ENCODE measurements at regions not wholly inside any gene's neighbourhood (a gene's known extent, or its start where the extent isn't known, plus 50 kb on each side); places are given as distances from the start of the nearest gene placed in this dataset.

- TF ChIP-seq CTCF (IDR thresholded peaks at IDR 0.05): no peak
- Mint-ChIP-seq H3K4me3 (no peak overlapping the region), H3K27ac (no peak overlapping the region), H3K27me3 (ENCODE audit: low read depth in 2 of 2) (no peaks in the 10 kb centered on the region), H3K4me1 (no peaks in the 10 kb centered on the region), H3K9me3 (peaks cover 0 to 3% of the 10 kb centered on the region in 2 donors), H3K36me3 (no peaks in the 10 kb centered on the region)
- Histone ChIP-seq H3K4me1 (ENCODE audit: control insufficient read depth, insufficient read depth, low read length) (no peaks in the 10 kb centered on the region), H3K27me3 (ENCODE audit: control insufficient read depth, insufficient read depth, low read length) (no peaks in the 10 kb centered on the region), H3K27ac (ENCODE audit: low read length) (no peak overlapping the region), H3K9me3 (ENCODE audit: control insufficient read depth, insufficient read depth, low read length) (peaks cover 16% of the 10 kb centered on the region), H3K36me3 (ENCODE audit: control insufficient read depth, insufficient read depth, low read length) (no peaks in the 10 kb centered on the region), H3K4me3 (ENCODE audit: low read length) (no peak overlapping the region)
- 81% methylated on average over 5 of the region's 5 CpGs for WGBS (ENCODE audit: insufficient coverage)
- no peak for DNase-seq
- intact Hi-C loops (cut with micrococcal nuclease): no loop called here
- no peak for ATAC-seq
Observed at GRCh38 chr4:136328131-136328530, 1204.2 kb downstream of the PCDH18 start.

GRCh38 chr4:136320465-136320813 is 1211.9 kb downstream of the PCDH18 start:
- Mint-ChIP-seq H3K4me3 (no peak overlapping the region), H3K4me1 (no peaks in the 10 kb centered on the region), H3K9me3 (peaks cover 5 to 11% of the 10 kb centered on the region in 2 donors), H3K27ac (no peak overlapping the region), H3K36me3 (no peaks in the 10 kb centered on the region), H3K27me3 (ENCODE audit: low read depth in 2 of 2) (no peaks in the 10 kb centered on the region)
- no peaks in the 10 kb centered on the region for H3K9me3 ChIP-seq (ENCODE audit: control insufficient read depth, insufficient read depth, low read length)
- no peak for TF ChIP-seq CTCF (IDR thresholded peaks at IDR 0.05)
- ATAC-seq (no peak), DNase-seq (no peak)
- no peaks in the 10 kb centered on the region for H3K4me1 ChIP-seq (ENCODE audit: control insufficient read depth, insufficient read depth, low read length)
- no peak overlapping the region for H3K4me3 ChIP-seq (ENCODE audit: low read length)
- 88% methylated on average over 1 of the region's 1 CpG for WGBS (ENCODE audit: insufficient coverage)
- no peak overlapping the region for H3K27ac ChIP-seq (ENCODE audit: low read length)
- intact Hi-C loops (cut with micrococcal nuclease): no loop called here
- H3K36me3 ChIP-seq (ENCODE audit: control insufficient read depth, insufficient read depth, low read length): no peaks in the 10 kb centered on the region
- no peaks in the 10 kb centered on the region for H3K27me3 ChIP-seq (ENCODE audit: control insufficient read depth, insufficient read depth, low read length)

GRCh38 chr4:136319789-136320464 is 1212.4 kb downstream of the PCDH18 start:
- WGBS (ENCODE audit: insufficient coverage): 91% methylated on average over 3 of the region's 4 CpGs
- Histone ChIP-seq H3K27ac (ENCODE audit: low read length) (no peak overlapping the region), H3K27me3 (ENCODE audit: control insufficient read depth, insufficient read depth, low read length) (no peaks in the 10 kb centered on the region), H3K4me3 (ENCODE audit: low read length) (no peak overlapping the region), H3K9me3 (ENCODE audit: control insufficient read depth, insufficient read depth, low read length) (no peaks in the 10 kb centered on the region), H3K4me1 (ENCODE audit: control insufficient read depth, insufficient read depth, low read length) (no peaks in the 10 kb centered on the region), H3K36me3 (ENCODE audit: control insufficient read depth, insufficient read depth, low read length) (no peaks in the 10 kb centered on the region)
- DNase-seq (no peak), ATAC-seq (no peak)
- no peaks in the 10 kb centered on the region for H3K27me3 Mint-ChIP-seq (ENCODE audit: low read depth in 2 of 2)
- TF ChIP-seq CTCF (IDR thresholded peaks at IDR 0.05): no peak
- H3K27ac Mint-ChIP-seq: no peak overlapping the region
- peaks cover 5 to 11% of the 10 kb centered on the region in 2 donors for H3K9me3 Mint-ChIP-seq
- H3K4me1 Mint-ChIP-seq: no peaks in the 10 kb centered on the region
- H3K4me3 Mint-ChIP-seq: no peak overlapping the region
- intact Hi-C loops (cut with micrococcal nuclease): no loop called here
- H3K36me3 Mint-ChIP-seq: no peaks in the 10 kb centered on the region

- Mint-ChIP-seq H3K27ac (no peak overlapping the region), H3K9me3 (peaks cover 0 to 4% of the 10 kb centered on the region in 2 donors), H3K27me3 (ENCODE audit: low read depth in 2 of 2) (no peaks in the 10 kb centered on the region), H3K4me1 (no peaks in the 10 kb centered on the region), H3K36me3 (no peaks in the 10 kb centered on the region), H3K4me3 (no peak overlapping the region)
- Histone ChIP-seq H3K36me3 (ENCODE audit: control insufficient read depth, insufficient read depth, low read length) (no peaks in the 10 kb centered on the region), H3K27ac (ENCODE audit: low read length) (no peak overlapping the region), H3K27me3 (ENCODE audit: control insufficient read depth, insufficient read depth, low read length) (no peaks in the 10 kb centered on the region), H3K4me1 (ENCODE audit: control insufficient read depth, insufficient read depth, low read length) (no peaks in the 10 kb centered on the region), H3K4me3 (ENCODE audit: low read length) (no peak overlapping the region), H3K9me3 (ENCODE audit: control insufficient read depth, insufficient read depth, low read length) (no peaks in the 10 kb centered on the region)
- no peak for ATAC-seq
- 78% methylated on average over 3 of the region's 3 CpGs for WGBS (ENCODE audit: insufficient coverage)
- no peak for DNase-seq
- intact Hi-C loops (cut with micrococcal nuclease): no loop called here
- no peak for TF ChIP-seq CTCF (IDR thresholded peaks at IDR 0.05)
Observed at GRCh38 chr4:136316961-136317360, 1215.3 kb downstream of the PCDH18 start.

Measured in natural killer cell (primary cell).